Muscle layer of colon (tissue), 2 donors: ENCODE measurements at regions not wholly inside any gene's neighbourhood (a gene's known extent, or its start where the extent isn't known, plus 50 kb on each side); places are given as distances from the start of the nearest gene placed in this dataset.

ENCODE experiments used
- H3K27ac ChIP-seq: one replicate; pipeline ENCODE4 v1.7.0; 2013; ENCODE audit warnings: low read depth, mild to moderate bottlenecking, low read length, moderate library complexity
- H3K27me3 ChIP-seq, 2 donors: one replicate each; pipeline ENCODE4 v1.7.0; 2013; ENCODE audit warnings: low read length in 2 of 2, mild to moderate bottlenecking in 2 of 2; ENCODE audit not compliant: insufficient read depth in 2 of 2, control insufficient read depth in 1 of 2
- H3K36me3 ChIP-seq: one replicate; pipeline ENCODE4 v1.7.0; 2013; ENCODE audit warnings: mild to moderate bottlenecking, low read length; ENCODE audit not compliant: insufficient read depth
- H3K4me1 ChIP-seq: one replicate; pipeline ENCODE4 v1.7.0; 2013; ENCODE audit warnings: mild to moderate bottlenecking, low read length; ENCODE audit not compliant: insufficient read depth
- H3K4me3 ChIP-seq, 2 donors: one replicate each; pipeline ENCODE4 v1.7.0; 2013; ENCODE audit warnings: low read length in 2 of 2, low read depth in 1 of 2, mild to moderate bottlenecking in 1 of 2, moderate library complexity in 1 of 2
- H3K9ac ChIP-seq: one replicate; pipeline ENCODE4 v1.7.0; 2013; ENCODE audit warnings: low read length
- H3K9me3 ChIP-seq: one replicate; pipeline ENCODE4 v1.7.0; 2013; ENCODE audit warnings: mild to moderate bottlenecking, low read length
- donor health status: abdominal sarcoma.
- donor health status: Adenocarcinoma of cecum.

DNA sequence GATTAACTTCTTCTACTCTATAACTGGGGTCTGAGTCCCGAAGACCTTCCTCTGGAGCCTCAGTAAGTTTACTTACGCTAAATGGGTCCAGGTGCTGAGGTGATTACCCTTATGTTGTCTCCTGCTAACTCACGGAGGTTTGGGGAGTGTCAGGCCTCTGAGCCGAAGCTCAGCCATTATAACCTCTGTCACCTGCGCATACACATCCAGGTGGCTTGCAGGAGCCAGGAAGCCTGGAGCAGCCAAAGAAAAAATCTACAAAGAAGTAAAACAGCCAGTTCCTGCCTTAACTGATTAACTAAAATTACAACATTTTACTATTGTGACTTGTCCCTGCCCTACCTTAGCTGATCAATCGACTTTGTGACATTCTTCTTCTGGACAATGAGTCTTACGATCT lies 350.7 kb downstream of the GLRX3 start:
- Histone ChIP-seq H3K27ac (no peak overlapping the region), H3K4me3 (no peak overlapping the region), H3K27me3 (no peaks in the 10 kb centered on the region), H3K9ac (no peak overlapping the region), H3K4me1 (no peaks in the 10 kb centered on the region), H3K36me3 (no peaks in the 10 kb centered on the region), H3K9me3 (no peaks in the 10 kb centered on the region)

DNA sequence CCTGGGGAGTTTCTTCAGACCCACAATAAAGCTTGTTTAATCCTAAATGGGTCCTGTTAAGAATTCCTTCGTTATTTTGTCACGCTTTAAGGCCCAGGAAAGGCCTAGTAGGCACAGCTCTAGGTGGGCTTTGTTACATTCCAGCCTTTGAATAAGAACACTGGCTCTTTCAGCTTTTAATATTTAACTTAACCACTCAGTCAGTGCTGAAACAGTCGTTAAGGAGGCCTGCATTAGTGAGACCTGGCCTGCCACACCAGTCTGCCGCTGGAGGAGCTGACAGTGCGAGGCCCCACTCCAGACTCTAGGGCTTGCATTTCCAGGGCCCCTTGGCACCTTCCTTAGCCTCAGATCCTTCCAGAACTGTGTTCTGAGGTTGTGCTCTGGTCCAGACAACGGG lies 351.4 kb downstream of the GLRX3 start:
- no peaks in the 10 kb centered on the region for H3K27me3 ChIP-seq
- H3K27ac ChIP-seq: no peak overlapping the region
- H3K36me3 ChIP-seq: no peaks in the 10 kb centered on the region
- no peaks in the 10 kb centered on the region for H3K9me3 ChIP-seq
- H3K9ac ChIP-seq: no peak overlapping the region
- H3K4me3 ChIP-seq: no peak overlapping the region
- H3K4me1 ChIP-seq: no peaks in the 10 kb centered on the region

DNA sequence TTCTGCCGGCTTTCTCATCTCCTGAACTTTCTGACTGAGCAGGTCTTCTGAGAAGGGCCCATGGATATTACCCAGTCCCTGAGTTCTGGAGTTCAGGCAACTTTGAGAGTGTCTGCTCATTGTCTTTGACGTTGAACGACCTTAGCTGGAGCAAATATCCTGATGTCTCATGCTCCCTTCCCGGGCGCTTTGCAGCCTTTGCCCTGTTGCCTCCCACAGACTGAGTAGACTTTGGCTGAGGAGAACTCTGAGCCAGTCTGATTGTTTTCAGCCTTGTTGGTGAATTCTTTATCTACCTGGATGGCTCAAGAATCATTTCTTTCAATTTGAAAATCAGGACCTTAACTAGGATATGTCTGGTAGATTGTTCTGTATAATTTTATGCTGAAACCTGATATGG lies 353.7 kb downstream of the GLRX3 start:
- Histone ChIP-seq H3K4me1 (no peaks in the 10 kb centered on the region), H3K27me3 (no peaks in the 10 kb centered on the region), H3K36me3 (no peaks in the 10 kb centered on the region), H3K9me3 (no peaks in the 10 kb centered on the region), H3K4me3 (no peak overlapping the region), H3K9ac (no peak overlapping the region), H3K27ac (no peak overlapping the region)

DNA sequence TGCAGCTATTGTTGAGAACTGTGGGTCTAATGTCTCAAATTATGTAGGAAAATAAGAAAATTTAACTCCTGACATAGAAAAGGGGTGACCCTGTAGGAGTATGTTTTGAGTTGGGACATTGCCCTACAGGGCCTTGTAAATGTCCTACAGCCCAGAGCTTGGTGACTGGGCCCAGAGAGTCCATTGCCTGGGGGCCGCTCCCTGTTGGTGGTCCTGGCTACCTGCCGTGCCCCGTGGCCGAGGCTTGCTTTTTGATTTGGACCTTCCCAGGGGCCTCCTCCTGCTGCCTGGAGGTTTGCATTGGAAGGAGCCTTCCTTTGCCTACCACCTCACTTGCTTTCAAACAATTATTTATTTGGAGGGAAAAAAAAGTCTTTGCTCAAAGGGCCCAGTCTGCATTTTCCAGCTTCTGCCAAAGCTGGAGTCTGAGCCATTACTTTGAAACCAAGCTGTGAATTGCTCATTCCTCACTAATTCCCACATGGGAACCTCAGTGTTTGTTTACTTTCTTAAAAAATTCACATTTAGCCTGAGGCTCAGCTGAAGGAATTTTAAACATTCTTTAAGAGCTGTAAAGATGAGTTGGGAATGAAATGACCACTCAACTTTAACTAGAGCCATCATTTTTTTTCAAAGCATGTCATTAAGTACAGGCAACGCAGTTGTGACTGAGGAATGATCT lies 355.0 kb downstream of the GLRX3 start:
- no peak overlapping the region for H3K4me3 ChIP-seq
- no peaks in the 10 kb centered on the region for H3K27me3 ChIP-seq
- H3K27ac ChIP-seq: no peak overlapping the region
- no peak overlapping the region for H3K9ac ChIP-seq
- no peaks in the 10 kb centered on the region for H3K9me3 ChIP-seq
- no peaks in the 10 kb centered on the region for H3K36me3 ChIP-seq
- H3K4me1 ChIP-seq: no peaks in the 10 kb centered on the region

DNA sequence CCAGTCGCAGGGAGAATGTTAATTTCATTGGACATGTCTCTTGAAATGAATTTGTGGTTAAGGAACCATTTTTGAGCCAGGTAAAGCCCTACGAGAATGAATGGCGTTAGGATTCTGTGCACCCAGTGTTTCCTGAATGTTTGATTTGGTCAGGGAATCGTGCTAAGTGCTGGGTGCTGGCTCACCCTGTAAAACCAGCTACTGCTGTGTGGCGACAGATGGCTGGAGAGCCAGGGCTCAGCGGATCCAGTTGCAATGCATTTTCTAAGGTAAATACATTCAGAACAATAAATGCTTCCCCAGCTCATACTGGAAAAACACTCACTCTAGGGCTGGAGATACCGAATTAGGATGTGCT lies 355.5 kb downstream of the GLRX3 start:
- H3K36me3 ChIP-seq: no peaks in the 10 kb centered on the region
- no peaks in the 10 kb centered on the region for H3K27me3 ChIP-seq
- no peak overlapping the region for H3K4me3 ChIP-seq
- no peak overlapping the region for H3K9ac ChIP-seq
- no peak overlapping the region for H3K27ac ChIP-seq
- no peaks in the 10 kb centered on the region for H3K9me3 ChIP-seq
- no peaks in the 10 kb centered on the region for H3K4me1 ChIP-seq

DNA sequence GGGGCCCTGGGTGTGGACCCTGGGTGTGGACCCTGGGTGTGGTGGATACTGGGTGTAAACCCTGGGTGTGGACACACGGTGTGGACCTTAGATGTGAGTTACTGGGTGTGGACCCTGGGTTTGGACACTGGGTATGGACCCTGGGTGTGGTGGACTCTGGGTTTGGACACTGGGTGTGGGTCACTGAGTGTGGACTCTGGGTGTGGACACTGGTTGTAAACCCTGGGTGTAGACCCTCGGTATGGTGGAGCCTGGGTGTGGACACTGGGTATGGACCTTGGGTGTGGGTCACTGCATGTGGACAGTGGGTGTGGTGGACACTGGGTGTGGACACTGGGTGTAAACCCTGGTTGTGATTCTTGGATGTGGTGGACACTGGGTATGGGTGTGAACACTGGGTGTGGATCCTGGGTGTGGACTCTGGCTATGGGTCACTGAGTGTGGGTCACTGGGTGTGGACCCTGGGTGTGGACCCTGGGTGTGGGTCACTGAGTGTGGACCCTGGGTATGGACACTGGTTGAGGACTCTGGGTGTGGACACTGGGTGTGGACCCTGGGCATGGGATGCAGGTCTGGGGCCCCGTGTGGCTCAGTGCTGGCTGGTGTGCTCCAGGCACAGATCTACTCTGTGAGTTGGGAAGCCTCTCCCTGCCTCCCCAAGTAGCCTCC lies 356.2 kb downstream of the GLRX3 start:
- no peaks in the 10 kb centered on the region for H3K4me1 ChIP-seq
- H3K36me3 ChIP-seq: no peaks in the 10 kb centered on the region
- no peaks in the 10 kb centered on the region for H3K27me3 ChIP-seq
- H3K9me3 ChIP-seq: no peaks in the 10 kb centered on the region
- no peak overlapping the region for H3K27ac ChIP-seq
- no peak overlapping the region for H3K9ac ChIP-seq
- H3K4me3 ChIP-seq: no peak overlapping the region

DNA sequence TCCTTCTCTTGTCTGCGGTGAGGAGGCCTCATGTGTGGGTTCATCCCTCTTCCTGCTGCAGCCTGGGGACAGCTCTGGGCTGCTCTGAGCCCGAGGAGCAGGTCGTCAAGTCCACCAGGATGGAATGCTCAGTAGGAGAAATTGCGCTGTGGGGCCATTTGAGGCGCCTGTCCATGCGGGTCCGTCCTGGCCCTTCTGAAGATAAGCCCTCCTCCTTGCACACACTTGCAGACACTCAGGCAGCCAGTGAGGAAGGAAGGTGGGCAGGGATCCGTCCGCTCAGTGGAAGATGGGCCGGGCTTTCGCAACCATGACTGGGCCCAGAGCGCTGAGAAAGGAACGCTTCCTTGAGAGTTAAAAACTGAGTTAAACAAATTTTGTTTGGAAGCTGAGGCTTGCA lies 356.8 kb downstream of the GLRX3 start:
- Histone ChIP-seq H3K9ac (no peak overlapping the region), H3K4me1 (no peaks in the 10 kb centered on the region), H3K36me3 (no peaks in the 10 kb centered on the region), H3K4me3 (no peak overlapping the region), H3K9me3 (no peaks in the 10 kb centered on the region), H3K27ac (no peak overlapping the region), H3K27me3 (no peaks in the 10 kb centered on the region)

DNA sequence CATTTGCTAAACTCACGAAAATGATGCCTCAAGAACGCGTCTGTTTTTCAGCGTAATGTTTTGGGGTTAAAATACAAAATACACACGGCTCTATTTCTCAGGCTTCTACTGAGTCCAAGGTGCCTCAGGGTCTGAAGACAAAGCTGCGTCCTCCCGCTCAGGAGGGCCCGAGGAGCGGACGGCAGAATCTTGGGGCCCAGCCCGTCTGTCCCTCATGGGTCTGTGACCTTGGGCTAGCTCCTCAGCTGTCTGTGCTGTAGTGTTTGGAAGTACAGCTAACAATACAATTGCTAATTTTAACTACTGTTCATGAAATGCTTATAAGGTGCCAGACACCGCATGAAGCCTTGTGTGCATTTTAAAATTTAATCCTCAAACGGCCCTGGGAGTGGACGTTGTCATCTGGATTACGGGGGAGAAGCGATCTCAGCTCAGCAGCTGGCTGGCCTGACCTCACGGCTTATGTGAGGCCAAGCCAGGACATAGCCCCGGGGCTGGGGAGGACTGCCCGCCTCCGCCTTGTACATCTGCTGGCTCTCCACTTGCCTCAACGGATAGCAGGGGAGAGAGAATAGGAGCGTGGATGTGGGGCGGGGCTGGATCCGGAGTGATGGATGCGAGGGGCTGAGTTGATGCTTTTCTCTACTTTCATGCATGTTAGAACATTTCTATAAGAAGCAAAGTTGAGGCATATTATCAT lies 357.4 kb downstream of the GLRX3 start:
- Histone ChIP-seq H3K36me3 (no peaks in the 10 kb centered on the region), H3K4me3 (no peak overlapping the region), H3K4me1 (no peaks in the 10 kb centered on the region), H3K9ac (no peak overlapping the region), H3K27ac (no peak overlapping the region), H3K27me3 (no peaks in the 10 kb centered on the region), H3K9me3 (no peaks in the 10 kb centered on the region)

DNA sequence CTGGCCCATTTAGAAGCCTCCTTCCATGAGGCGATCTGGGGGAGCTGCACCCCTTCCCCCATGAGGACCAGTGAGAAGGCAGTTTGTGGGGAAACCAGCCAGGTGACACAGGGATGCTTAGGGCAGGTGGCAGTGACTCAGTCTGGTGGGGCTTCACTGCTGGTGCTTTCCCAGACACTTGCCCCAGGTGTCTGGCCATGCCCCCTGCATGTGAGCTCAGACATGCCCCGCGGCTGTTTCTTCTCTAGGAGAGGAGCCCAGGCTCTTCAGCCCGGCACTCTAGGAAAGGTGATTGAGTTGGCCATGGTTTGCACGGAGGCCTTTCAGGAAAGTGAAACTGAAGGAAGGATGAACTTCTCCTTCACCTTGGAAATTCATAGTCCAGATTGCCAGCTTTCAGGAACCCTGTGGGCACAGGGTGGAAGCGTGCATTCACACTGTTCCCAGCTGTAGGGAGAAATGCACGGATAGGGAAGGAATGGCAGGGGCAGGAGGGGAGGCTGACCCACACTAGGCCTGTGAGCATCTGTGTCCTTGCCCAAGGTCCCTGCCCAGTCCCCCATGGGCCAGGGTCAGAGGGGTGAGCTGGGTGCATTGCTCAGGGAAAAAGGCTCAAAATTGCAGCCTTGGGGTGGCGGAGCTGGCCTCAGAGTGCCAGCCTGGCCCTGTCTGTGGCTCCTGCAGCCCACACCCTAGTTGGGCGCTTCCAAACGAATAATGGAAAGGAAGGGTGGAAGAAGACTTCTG lies 359.1 kb downstream of the GLRX3 start:
- Histone ChIP-seq H3K27me3 (no peaks in the 10 kb centered on the region), H3K36me3 (no peaks in the 10 kb centered on the region), H3K4me1 (no peaks in the 10 kb centered on the region), H3K9me3 (no peaks in the 10 kb centered on the region), H3K27ac (no peak overlapping the region), H3K9ac (no peak overlapping the region), H3K4me3 (no peak overlapping the region)

DNA sequence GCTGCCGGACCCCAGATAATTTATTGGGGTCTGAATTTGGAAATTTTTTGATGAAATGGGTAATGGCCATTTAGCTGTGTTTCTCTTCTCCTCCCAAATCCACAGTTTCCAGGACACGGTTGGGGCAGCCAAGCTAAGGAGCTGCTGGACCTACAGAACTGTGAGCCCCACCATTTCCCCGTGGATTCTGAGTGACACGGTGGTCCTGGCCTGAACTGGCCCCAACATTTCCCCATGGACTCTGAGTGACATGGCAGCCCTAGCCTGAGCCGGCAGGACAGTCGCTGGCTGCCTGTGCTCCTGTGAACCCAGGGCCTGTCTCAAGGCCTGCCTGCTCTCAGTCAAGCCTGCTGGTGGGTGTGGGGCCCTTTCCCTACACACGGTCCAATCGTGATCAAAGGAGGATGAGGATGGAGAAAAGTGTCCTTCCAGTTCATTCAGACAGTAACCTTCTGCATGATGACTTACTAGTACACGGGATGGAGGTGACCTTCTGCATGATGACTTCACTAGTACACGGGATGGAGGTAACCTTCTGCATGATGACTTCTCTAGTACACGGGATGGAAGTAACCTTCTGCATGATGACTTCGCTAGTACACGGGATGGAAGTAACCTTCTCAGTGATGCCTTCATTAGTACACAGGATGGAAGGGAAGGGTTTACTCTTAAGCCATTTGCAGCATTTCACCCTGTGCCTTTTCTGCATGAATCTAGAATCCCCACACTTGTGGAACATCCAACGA lies 359.9 kb downstream of the GLRX3 start:
- Histone ChIP-seq H3K4me3 (no peak overlapping the region), H3K27ac (no peak overlapping the region), H3K9me3 (no peaks in the 10 kb centered on the region), H3K4me1 (no peaks in the 10 kb centered on the region), H3K27me3 (no peaks in the 10 kb centered on the region), H3K9ac (no peak overlapping the region), H3K36me3 (no peaks in the 10 kb centered on the region)
